Transverse colon (tissue), 4 donors: ENCODE measurements at regions not wholly inside any gene's neighbourhood (a gene's known extent, or its start where the extent isn't known, plus 50 kb on each side); places are given as distances from the start of the nearest gene placed in this dataset.

Source experiments
- CTCF ChIP-seq, 5 experiments: fragments of 200-600 bp in 3 of 5; fragments of 450-650 bp in 2 of 5; sonication (generic) in 3 of 5; IDR thresholded peaks; 1 replicate in 2 of 5; 2 replicates in 3 of 5; pipeline ENCODE4 v1.5.1; 2016 to 2017; ENCODE audit warnings: antibody characterized with exemption in 5 of 5, inconsistent platforms in 3 of 5, mild to moderate bottlenecking in 2 of 5, moderate library complexity in 1 of 5
- EP300 ChIP-seq: sonication (generic); formaldehyde crosslinking; IDR thresholded peaks from one replicate; pipeline ENCODE4 v1.6.1; 2017; ENCODE audit warnings: antibody characterized with exemption, low read depth
- POLR2A ChIP-seq: fragments of 450-650 bp; IDR thresholded peaks from one replicate; pipeline ENCODE4 v1.6.1; 2016; ENCODE audit warnings: antibody characterized with exemption, mild to moderate bottlenecking, moderate library complexity
- POLR2AphosphoS5 ChIP-seq, 3 donors: sonication (generic); formaldehyde crosslinking; IDR thresholded peaks; one replicate each; pipeline ENCODE4 v1.6.1; 2016; ENCODE audit warnings: antibody characterized with exemption in 3 of 3

DNA sequence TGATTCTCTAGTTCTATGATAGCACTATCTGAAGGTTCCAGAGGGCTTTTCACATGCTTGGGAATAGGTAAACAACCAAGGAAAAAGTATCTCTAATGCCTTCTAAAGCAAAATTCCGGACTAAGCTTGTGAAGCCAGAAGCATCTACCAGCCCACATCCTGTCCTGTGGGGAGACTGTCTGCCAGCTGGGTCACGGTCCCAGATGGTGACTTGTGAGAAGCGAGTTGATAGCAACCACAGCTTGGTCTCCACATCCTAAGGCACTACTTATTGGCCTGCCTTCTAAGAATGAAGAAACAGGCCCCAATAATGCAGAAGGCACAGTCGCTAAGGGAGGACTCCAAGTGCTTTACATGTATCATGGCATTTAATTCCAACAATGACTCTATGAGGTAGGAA is 184.1 kb upstream of the ADRA1B start:
- TF ChIP-seq CTCF (IDR thresholded peaks at IDR 0.05) (no peak), POLR2A (no peak), EP300 (no peak), POLR2AphosphoS5 (IDR thresholded peaks at IDR 0.05) (no peak)
